ENCODE measurements at regions not wholly inside any gene's neighbourhood (a gene's known extent, or its start where the extent isn't known, plus 50 kb on each side); places are given as distances from the start of the nearest gene placed in this dataset.

- TF ChIP-seq REST (IDR thresholded peaks at IDR 0.05; ENCODE audit: low read depth) (no peak), USF1 (IDR thresholded peaks at IDR 0.05) (no peak), CREB1 (IDR thresholded peaks at IDR 0.05; ENCODE audit: low read depth) (no peak), NFIC (IDR thresholded peaks at IDR 0.05) (no peak), ZBTB7A (IDR thresholded peaks at IDR 0.05; ENCODE audit: low read depth) (no peak), EGR1 (IDR thresholded peaks at IDR 0.05) (no peak), FOXM1 (IDR thresholded peaks at IDR 0.05; ENCODE audit: borderline replicate concordance, low read depth) (no peak), TEAD4 (IDR thresholded peaks at IDR 0.05) (no peak)
These were observed 582.6 kb downstream of the UTRN start for GRCh38 chr6:144867761-144868160.

GRCh38 chr6:144870782-144871181 is 585.6 kb downstream of the UTRN start:
- TF ChIP-seq ZBTB7A (IDR thresholded peaks at IDR 0.05; ENCODE audit: low read depth) = no peak
- no peak for TF ChIP-seq YY1 (IDR thresholded peaks at IDR 0.05; ENCODE audit: low read depth)
- TF ChIP-seq MAX (IDR thresholded peaks at IDR 0.05) = no peak
- TF ChIP-seq EGR1 (IDR thresholded peaks at IDR 0.05) = no peak
- TF ChIP-seq REST (IDR thresholded peaks at IDR 0.05; ENCODE audit: low read depth) = no peak
- no peak for TF ChIP-seq EP300 (IDR thresholded peaks at IDR 0.05; ENCODE audit: borderline replicate concordance)
- TF ChIP-seq TCF12 (IDR thresholded peaks at IDR 0.05; ENCODE audit: low read depth) = no peak
- no peak for TF ChIP-seq FOXM1 (IDR thresholded peaks at IDR 0.05; ENCODE audit: borderline replicate concordance, low read depth)
- no peak for TF ChIP-seq NFIC (IDR thresholded peaks at IDR 0.05)
- no peak for TF ChIP-seq USF1 (IDR thresholded peaks at IDR 0.05)
- no peak for TF ChIP-seq CREB1 (IDR thresholded peaks at IDR 0.05; ENCODE audit: low read depth)
- TF ChIP-seq TEAD4 (IDR thresholded peaks at IDR 0.05) = no peak
- TF ChIP-seq CEBPB (IDR thresholded peaks at IDR 0.05) = no peak
- TF ChIP-seq RAD21 (IDR thresholded peaks at IDR 0.05; ENCODE audit: low read depth) = no peak
- no peak for TF ChIP-seq TAF1 (IDR thresholded peaks at IDR 0.05; ENCODE audit: low read depth)

- TF ChIP-seq TCF12 (IDR thresholded peaks at IDR 0.05; ENCODE audit: low read depth) (no peak), ZBTB7A (IDR thresholded peaks at IDR 0.05; ENCODE audit: low read depth) (no peak), CREB1 (IDR thresholded peaks at IDR 0.05; ENCODE audit: low read depth) (no peak), REST (IDR thresholded peaks at IDR 0.05; ENCODE audit: low read depth) (no peak), MAX (IDR thresholded peaks at IDR 0.05) (no peak), NFIC (IDR thresholded peaks at IDR 0.05) (no peak), USF1 (IDR thresholded peaks at IDR 0.05) (no peak), FOXM1 (IDR thresholded peaks at IDR 0.05; ENCODE audit: borderline replicate concordance, low read depth) (no peak), EGR1 (IDR thresholded peaks at IDR 0.05) (no peak), TEAD4 (IDR thresholded peaks at IDR 0.05) (no peak), RAD21 (IDR thresholded peaks at IDR 0.05; ENCODE audit: low read depth) (no peak), YY1 (IDR thresholded peaks at IDR 0.05; ENCODE audit: low read depth) (no peak), TAF1 (IDR thresholded peaks at IDR 0.05; ENCODE audit: low read depth) (no peak), CEBPB (IDR thresholded peaks at IDR 0.05) (no peak)
These were observed 588.7 kb downstream of the UTRN start for GRCh38 chr6:144873623-144874378.

- TF ChIP-seq MAX (IDR thresholded peaks at IDR 0.05) = no peak
- TF ChIP-seq RAD21 (IDR thresholded peaks at IDR 0.05; ENCODE audit: low read depth) = no peak
- no peak for TF ChIP-seq TEAD4 (IDR thresholded peaks at IDR 0.05)
- no peak for TF ChIP-seq TCF12 (IDR thresholded peaks at IDR 0.05; ENCODE audit: low read depth)
- TF ChIP-seq TAF1 (IDR thresholded peaks at IDR 0.05; ENCODE audit: low read depth) = no peak
- no peak for TF ChIP-seq REST (IDR thresholded peaks at IDR 0.05; ENCODE audit: low read depth)
- TF ChIP-seq ZBTB7A (IDR thresholded peaks at IDR 0.05; ENCODE audit: low read depth) = no peak
- no peak for TF ChIP-seq CREB1 (IDR thresholded peaks at IDR 0.05; ENCODE audit: low read depth)
- TF ChIP-seq NFIC (IDR thresholded peaks at IDR 0.05) = no peak
- no peak for TF ChIP-seq USF1 (IDR thresholded peaks at IDR 0.05)
- no peak for TF ChIP-seq FOXM1 (IDR thresholded peaks at IDR 0.05; ENCODE audit: borderline replicate concordance, low read depth)
- TF ChIP-seq CEBPB (IDR thresholded peaks at IDR 0.05) = no peak
- no peak for TF ChIP-seq YY1 (IDR thresholded peaks at IDR 0.05; ENCODE audit: low read depth)
- no peak for TF ChIP-seq EGR1 (IDR thresholded peaks at IDR 0.05)
- TF ChIP-seq EP300 (IDR thresholded peaks at IDR 0.05; ENCODE audit: borderline replicate concordance) = no peak
These were observed 591.6 kb downstream of the UTRN start for GRCh38 chr6:144876689-144877088.
